H1 (cell line): ENCODE measurements at regions not wholly inside any gene's neighbourhood (a gene's known extent, or its start where the extent isn't known, plus 50 kb on each side); places are given as distances from the start of the nearest gene placed in this dataset.

Experiments used
- BRCA1 ChIP-seq: IDR thresholded peaks from 2 replicates; pipeline ENCODE4 v1.6.1; 2012; ENCODE audit warnings: low read depth, low read length, improper control_type of control experiment
- CBX8 ChIP-seq: fragments of 300-800, 300-1000 bp; sonication (generic); IDR thresholded peaks from 2 replicates; pipeline ENCODE4 v1.7.1; 2016; ENCODE audit warnings: low read depth, low read length, borderline replicate concordance
- CHD7 ChIP-seq: fragments of 300-600 bp; sonication (generic); IDR thresholded peaks from 2 replicates; pipeline ENCODE4 v1.7.1; 2012; ENCODE audit warnings: low read length, moderate library complexity, mild to moderate bottlenecking, inconsistent platforms; ENCODE audit not compliant: insufficient replicate concordance
- EP300 ChIP-seq, 2 experiments: IDR thresholded peaks; 1 replicate in 1 of 2; 2 replicates in 1 of 2; pipeline ENCODE4 v1.6.1; 2011 to 2012; ENCODE audit warnings: low read depth in 2 of 2, low read length in 2 of 2, mild to moderate bottlenecking in 2 of 2, borderline replicate concordance in 1 of 2, inconsistent platforms in 1 of 2, moderate library complexity in 1 of 2
- GABPA ChIP-seq: IDR thresholded peaks from 2 replicates; pipeline ENCODE4 v1.6.1; 2011; ENCODE audit warnings: mild to moderate bottlenecking, low read length, moderate library complexity, borderline replicate concordance; ENCODE audit not compliant: insufficient read depth
- GTF2F1 ChIP-seq: IDR thresholded peaks from 2 replicates; pipeline ENCODE4 v1.6.1; 2012; ENCODE audit warnings: low read depth, low read length, improper control_type of control experiment, borderline replicate concordance
- MAFK ChIP-seq: IDR thresholded peaks from 2 replicates; pipeline ENCODE4 v1.6.1; 2012; ENCODE audit warnings: low read depth, mild to moderate bottlenecking, improper control_type of control experiment, low read length
- SAP30 ChIP-seq: fragments of 300-600 bp; sonication (generic); IDR thresholded peaks from 2 replicates; pipeline ENCODE4 v1.7.1; 2012; ENCODE audit warnings: low read length, moderate library complexity, mild to moderate bottlenecking, inconsistent platforms; ENCODE audit not compliant: insufficient read depth, insufficient replicate concordance
- SIRT6 ChIP-seq: IDR thresholded peaks from one replicate; pipeline ENCODE4 v1.7.1; 2012; ENCODE audit warnings: low read length, inconsistent platforms

- no peak for TF ChIP-seq CHD7
- TF ChIP-seq SAP30, result no peak
- TF ChIP-seq GABPA, result no peak
- no peak for TF ChIP-seq CBX8
- TF ChIP-seq MAFK, result no peak
- no peak for TF ChIP-seq GTF2F1
- TF ChIP-seq SIRT6, result no peak
- TF ChIP-seq BRCA1, result no peak
- TF ChIP-seq EP300 (IDR thresholded peaks at IDR 0.05; ENCODE audit: borderline replicate concordance in 1 of 2, low read depth in 2 of 2, low read length in 2 of 2), result no peak
- TF ChIP-seq, all 59 proteins: peak for 0
These were observed 500.1 kb upstream of the MARCKS start (continued) for GRCh38 chr6:113357041-113357440.
